Keratinocyte (primary cell): ENCODE measurements at regions not wholly inside any gene's neighbourhood (a gene's known extent, or its start where the extent isn't known, plus 50 kb on each side); places are given as distances from the start of the nearest gene placed in this dataset.
"Not testable (repeated sequence)": the region's sequence is repeated elsewhere in the genome, so short reads cannot be mapped to it uniquely, and the experiment has no call there.

Experiments
- CTCF ChIP-seq, 3 experiments: IDR thresholded peaks in 1 of 3; conservative IDR thresholded peaks in 1 of 3; optimal IDR thresholded peaks in 1 of 3; 2 replicates in 2 of 3; 3 replicates in 1 of 3; pipeline versions ENCODE3 to v1.5.1; 2011; ENCODE audit warnings: low read length in 3 of 3, mild to moderate bottlenecking in 3 of 3, moderate library complexity in 2 of 3, control low read depth in 1 of 3, inconsistent platforms in 1 of 3; ENCODE audit not compliant: insufficient read depth in 2 of 3; ENCODE audit errors: extremely low read depth in 1 of 3
- EZH2 ChIP-seq: IDR thresholded peaks from one replicate; pipeline ENCODE4 v1.6.1; 2012; ENCODE audit warnings: inconsistent platforms, mild to moderate bottlenecking, low read length, moderate library complexity

GRCh38 chr2:95775193-95775531 is 183.4 kb downstream of the TRIM43 start:
- TF ChIP-seq CTCF (optimal IDR thresholded peaks at IDR 0.05 in 1 of 3, IDR thresholded peaks at IDR 0.05 in 1 of 3, conservative IDR thresholded peaks at IDR 0.05 in 1 of 3; ENCODE audit: extremely low read depth in 1 of 3, insufficient read depth in 2 of 3, low read length in 3 of 3); EZH2: not testable (repeated sequence)
